HEK293 (cell line): ENCODE measurements at regions not wholly inside any gene's neighbourhood (a gene's known extent, or its start where the extent isn't known, plus 50 kb on each side); places are given as distances from the start of the nearest gene placed in this dataset.

Source experiments
- CTCF ChIA-PET: fragments of 350-600 bp; formaldehyde crosslinking; extraction: SDS; loops from one replicate; lab custom pipeline; 2021; ENCODE audit warnings: antibody characterized with exemption; lab: Yijun Ruan, JAX
- POLR2A ChIA-PET: fragments of 300-600 bp; formaldehyde crosslinking; extraction: SDS; loops from one replicate; lab custom pipeline; 2020; ENCODE audit warnings: antibody characterized with exemption, inconsistent platforms; lab: Yijun Ruan, JAX
- H3K27ac ChIP-seq: fragments of 200-500 bp; sonication (Bioruptor generic); 2 replicates; pipeline ENCODE4 v1.5.1; 2014; ENCODE audit warnings: low read depth, low read length, control low read depth, inconsistent platforms; ENCODE audit errors: extremely low read depth
- H3K36me3 ChIP-seq, 2 experiments: fragments of 200-500 bp in 1 of 2; sonication (Bioruptor generic) in 1 of 2; 1 replicate in 1 of 2; 2 replicates in 1 of 2; pipeline ENCODE4 v1.5.1; 2014 to 2017; ENCODE audit warnings: inconsistent platforms in 2 of 2, low read length in 2 of 2; ENCODE audit not compliant: control insufficient read depth in 2 of 2, insufficient read depth in 1 of 2
- H3K4me1 ChIP-seq: fragments of 200-500 bp; sonication (Bioruptor generic); 2 replicates; pipeline ENCODE4 v1.5.1; 2014; ENCODE audit warnings: mild to moderate bottlenecking, low read length, inconsistent platforms; ENCODE audit not compliant: control insufficient read depth, insufficient read depth
- H3K4me3 ChIP-seq: 2 replicates; pipeline ENCODE4 v1.5.1; 2011; ENCODE audit warnings: low read depth, mild to moderate bottlenecking, control low read depth, low read length, moderate library complexity
- H3K9me3 ChIP-seq: fragments of 200-500 bp; sonication (Bioruptor generic); 2 replicates; pipeline ENCODE4 v1.5.1; 2014; ENCODE audit warnings: low read depth, low read length, inconsistent platforms; ENCODE audit not compliant: control insufficient read depth, insufficient read depth
- TRIM28 ChIP-seq: IDR thresholded peaks from 2 replicates; pipeline ENCODE4 v1.6.1; 2011; ENCODE audit warnings: low read length, control low read depth, borderline replicate concordance
- ZBTB8A ChIP-seq: fragments of 450-650 bp; formaldehyde crosslinking; IDR thresholded peaks from 2 replicates; pipeline ENCODE4 v1.5.1; 2016; ENCODE audit warnings: missing biosample characterization, missing genetic modification characterization
- ZFP69B ChIP-seq: fragments of 450-650 bp; formaldehyde crosslinking; IDR thresholded peaks from 2 replicates; pipeline ENCODE4 v1.5.1; 2016; ENCODE audit warnings: missing biosample characterization, missing genetic modification characterization
- ZNF133 ChIP-seq: fragments of 450-650 bp; formaldehyde crosslinking; IDR thresholded peaks from 2 replicates; pipeline ENCODE4 v1.5.1; 2016; ENCODE audit warnings: missing biosample characterization, missing genetic modification characterization
- ZNF174 ChIP-seq: fragments of 450-650 bp; formaldehyde crosslinking; IDR thresholded peaks from 2 replicates; pipeline ENCODE4 v1.5.0; 2017; ENCODE audit warnings: missing biosample characterization, mild to moderate bottlenecking, missing genetic modification characterization
- ZNF202 ChIP-seq: fragments of 450-650 bp; formaldehyde crosslinking; IDR thresholded peaks from 2 replicates; pipeline ENCODE4 v1.5.1; 2016; ENCODE audit warnings: missing biosample characterization, missing genetic modification characterization, borderline replicate concordance
- ZNF214 ChIP-seq: fragments of 450-650 bp; formaldehyde crosslinking; IDR thresholded peaks from 2 replicates; pipeline ENCODE4 v1.5.1; 2017; ENCODE audit warnings: missing biosample characterization, mild to moderate bottlenecking, missing genetic modification characterization, borderline replicate concordance
- ZNF324 ChIP-seq: fragments of 450-650 bp; formaldehyde crosslinking; IDR thresholded peaks from 2 replicates; pipeline ENCODE4 v1.5.1; 2016; ENCODE audit warnings: missing biosample characterization, missing genetic modification characterization
- ZNF341 ChIP-seq: fragments of 450-650 bp; formaldehyde crosslinking; IDR thresholded peaks from 2 replicates; pipeline ENCODE4; 2016; ENCODE audit warnings: low read depth, missing biosample characterization, missing genetic modification characterization
- ZNF530 ChIP-seq: fragments of 450-650 bp; formaldehyde crosslinking; IDR thresholded peaks from 2 replicates; pipeline ENCODE4 v1.5.1; 2016; ENCODE audit warnings: low read depth, missing biosample characterization, missing genetic modification characterization
- ZNF626 ChIP-seq: fragments of 450-650 bp; sonication (Bioruptor Pico); formaldehyde crosslinking; IDR thresholded peaks from 2 replicates; pipeline ENCODE4 v1.5.1; 2018; ENCODE audit warnings: missing biosample characterization, missing genetic modification characterization, inconsistent platforms
- ZSCAN23 ChIP-seq: fragments of 450-650 bp; formaldehyde crosslinking; IDR thresholded peaks from 2 replicates; pipeline ENCODE4 v1.5.1; 2016; ENCODE audit warnings: missing biosample characterization, missing genetic modification characterization
- ZXDB ChIP-seq: fragments of 450-650 bp; formaldehyde crosslinking; IDR thresholded peaks from 2 replicates; pipeline ENCODE4 v1.5.1; 2016; ENCODE audit warnings: missing biosample characterization, missing genetic modification characterization
- TF ChIP-seq, protein P1 (sequence below): fragments of 450-650 bp; formaldehyde crosslinking; IDR thresholded peaks from 2 replicates; pipeline ENCODE4 v1.5.1; 2016; ENCODE audit warnings: missing biosample characterization, missing genetic modification characterization
- TF ChIP-seq, protein P2 (sequence below): fragments of 450-650 bp; formaldehyde crosslinking; conservative IDR thresholded peaks from 2 replicates; pipeline ENCODE4 v1.5.1; 2016; ENCODE audit warnings: low read depth, missing biosample characterization, missing genetic modification characterization
- TF ChIP-seq, protein P3 (sequence below): fragments of 450-650 bp; formaldehyde crosslinking; IDR thresholded peaks from 2 replicates; pipeline ENCODE4 v1.5.1; 2017; ENCODE audit warnings: missing biosample characterization, mild to moderate bottlenecking, missing genetic modification characterization, moderate library complexity
- TF ChIP-seq, protein P4 (sequence below): fragments of 450-650 bp; formaldehyde crosslinking; IDR thresholded peaks from 2 replicates; pipeline ENCODE4 v1.5.1; 2016; ENCODE audit warnings: missing biosample characterization, missing genetic modification characterization
- TF ChIP-seq, protein P5 (sequence below): fragments of 450-650 bp; formaldehyde crosslinking; IDR thresholded peaks from 2 replicates; pipeline ENCODE4 v1.5.1; 2016; ENCODE audit warnings: missing biosample characterization, missing genetic modification characterization

DNA sequence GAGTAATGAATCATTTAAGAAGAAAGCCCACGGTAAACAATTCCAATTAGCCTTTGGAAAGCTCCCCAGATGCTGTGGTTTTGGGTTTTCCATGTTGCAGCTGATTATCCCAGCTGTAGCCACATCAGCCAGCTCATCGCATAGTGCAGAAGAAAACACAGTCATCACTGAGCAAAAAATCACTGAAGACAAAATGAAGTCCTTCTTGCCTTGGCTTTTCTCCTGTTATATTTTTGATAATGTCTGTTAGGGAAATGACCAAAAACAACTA lies 193.0 kb upstream of the C1QTNF7 start:
- no peak overlapping the region for H3K27ac ChIP-seq
- ChIA-PET CTCF (interaction anchor here (1.1 kb wide), 1 partner anchor 162 kb away, joined by 3 read pairs; no protein-coding TSS in a partner anchor), POLR2A (no interaction called here)
- no peaks in the 10 kb centered on the region for H3K36me3 ChIP-seq
- no peak overlapping the region for H3K4me3 ChIP-seq
- TF ChIP-seq TRIM28 = no peak
- TF ChIP-seq, protein P1, sequence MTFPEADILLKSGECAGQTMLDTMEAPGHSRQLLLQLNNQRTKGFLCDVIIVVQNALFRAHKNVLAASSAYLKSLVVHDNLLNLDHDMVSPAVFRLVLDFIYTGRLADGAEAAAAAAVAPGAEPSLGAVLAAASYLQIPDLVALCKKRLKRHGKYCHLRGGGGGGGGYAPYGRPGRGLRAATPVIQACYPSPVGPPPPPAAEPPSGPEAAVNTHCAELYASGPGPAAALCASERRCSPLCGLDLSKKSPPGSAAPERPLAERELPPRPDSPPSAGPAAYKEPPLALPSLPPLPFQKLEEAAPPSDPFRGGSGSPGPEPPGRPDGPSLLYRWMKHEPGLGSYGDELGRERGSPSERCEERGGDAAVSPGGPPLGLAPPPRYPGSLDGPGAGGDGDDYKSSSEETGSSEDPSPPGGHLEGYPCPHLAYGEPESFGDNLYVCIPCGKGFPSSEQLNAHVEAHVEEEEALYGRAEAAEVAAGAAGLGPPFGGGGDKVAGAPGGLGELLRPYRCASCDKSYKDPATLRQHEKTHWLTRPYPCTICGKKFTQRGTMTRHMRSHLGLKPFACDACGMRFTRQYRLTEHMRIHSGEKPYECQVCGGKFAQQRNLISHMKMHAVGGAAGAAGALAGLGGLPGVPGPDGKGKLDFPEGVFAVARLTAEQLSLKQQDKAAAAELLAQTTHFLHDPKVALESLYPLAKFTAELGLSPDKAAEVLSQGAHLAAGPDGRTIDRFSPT (tag by site-specific recombination) = 0 out of 2 replicates have a peak, but pooled peaks have one; percentile 43
- no peak for TF ChIP-seq ZNF202
- no peak for TF ChIP-seq ZNF341 (tag by site-specific recombination)
- TF ChIP-seq ZNF626 (tag by site-specific recombination) = no peak
- no peaks in the 10 kb centered on the region for H3K4me1 ChIP-seq
- H3K9me3 ChIP-seq = no peaks in the 10 kb centered on the region

DNA sequence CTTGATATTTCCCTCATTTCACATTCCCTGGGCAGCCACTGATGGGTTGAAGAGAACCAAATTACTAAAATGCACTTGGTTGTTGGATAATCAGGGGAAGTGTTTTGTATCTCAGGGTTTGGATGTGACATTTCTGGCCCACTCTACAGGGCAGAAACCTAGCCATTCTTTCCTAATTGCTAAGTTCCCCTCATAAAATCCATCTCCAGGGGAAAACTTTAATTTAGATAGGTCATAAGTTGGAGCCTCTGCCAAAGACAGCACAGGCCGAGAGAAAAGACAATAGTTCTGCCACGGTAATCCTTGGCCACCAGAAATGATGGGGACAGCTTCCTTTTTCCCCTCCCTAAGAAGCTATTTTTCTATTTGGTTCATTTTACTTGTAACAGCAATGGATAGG lies 192.7 kb upstream of the C1QTNF7 start:
- Histone ChIP-seq H3K27ac (no peak overlapping the region), H3K4me3 (no peak overlapping the region), H3K9me3 (no peaks in the 10 kb centered on the region), H3K4me1 (no peaks in the 10 kb centered on the region), H3K36me3 (no peaks in the 10 kb centered on the region)
- ChIA-PET CTCF (interaction anchor here (1.1 kb wide), 1 partner anchor 161 kb away, joined by 3 read pairs; no protein-coding TSS in a partner anchor), POLR2A (no interaction called here)
- TF ChIP-seq, protein P2, sequence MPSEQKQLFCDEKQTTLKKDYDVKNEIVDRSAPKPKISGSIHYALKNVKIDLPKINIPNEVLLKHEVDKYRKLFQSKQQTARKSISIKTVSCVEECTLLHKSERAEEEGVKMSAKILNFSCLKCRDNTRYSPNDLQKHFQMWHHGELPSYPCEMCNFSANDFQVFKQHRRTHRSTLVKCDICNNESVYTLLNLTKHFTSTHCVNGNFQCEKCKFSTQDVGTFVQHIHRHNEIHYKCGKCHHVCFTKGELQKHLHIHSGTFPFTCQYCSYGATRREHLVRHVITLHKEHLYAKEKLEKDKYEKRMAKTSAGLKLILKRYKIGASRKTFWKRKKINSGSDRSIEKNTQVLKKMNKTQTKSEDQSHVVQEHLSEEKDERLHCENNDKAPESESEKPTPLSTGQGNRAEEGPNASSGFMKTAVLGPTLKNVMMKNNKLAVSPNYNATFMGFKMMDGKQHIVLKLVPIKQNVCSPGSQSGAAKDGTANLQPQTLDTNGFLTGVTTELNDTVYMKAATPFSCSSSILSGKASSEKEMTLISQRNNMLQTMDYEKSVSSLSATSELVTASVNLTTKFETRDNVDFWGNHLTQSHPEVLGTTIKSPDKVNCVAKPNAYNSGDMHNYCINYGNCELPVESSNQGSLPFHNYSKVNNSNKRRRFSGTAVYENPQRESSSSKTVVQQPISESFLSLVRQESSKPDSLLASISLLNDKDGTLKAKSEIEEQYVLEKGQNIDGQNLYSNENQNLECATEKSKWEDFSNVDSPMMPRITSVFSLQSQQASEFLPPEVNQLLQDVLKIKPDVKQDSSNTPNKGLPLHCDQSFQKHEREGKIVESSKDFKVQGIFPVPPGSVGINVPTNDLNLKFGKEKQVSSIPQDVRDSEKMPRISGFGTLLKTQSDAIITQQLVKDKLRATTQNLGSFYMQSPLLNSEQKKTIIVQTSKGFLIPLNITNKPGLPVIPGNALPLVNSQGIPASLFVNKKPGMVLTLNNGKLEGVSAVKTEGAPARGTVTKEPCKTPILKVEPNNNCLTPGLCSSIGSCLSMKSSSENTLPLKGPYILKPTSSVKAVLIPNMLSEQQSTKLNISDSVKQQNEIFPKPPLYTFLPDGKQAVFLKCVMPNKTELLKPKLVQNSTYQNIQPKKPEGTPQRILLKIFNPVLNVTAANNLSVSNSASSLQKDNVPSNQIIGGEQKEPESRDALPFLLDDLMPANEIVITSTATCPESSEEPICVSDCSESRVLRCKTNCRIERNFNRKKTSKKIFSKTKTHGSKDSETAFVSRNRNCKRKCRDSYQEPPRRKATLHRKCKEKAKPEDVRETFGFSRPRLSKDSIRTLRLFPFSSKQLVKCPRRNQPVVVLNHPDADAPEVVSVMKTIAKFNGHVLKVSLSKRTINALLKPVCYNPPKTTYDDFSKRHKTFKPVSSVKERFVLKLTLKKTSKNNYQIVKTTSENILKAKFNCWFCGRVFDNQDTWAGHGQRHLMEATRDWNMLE (tag by site-specific recombination) = no peak
- no peak for TF ChIP-seq ZNF530 (tag by site-specific recombination)
- TF ChIP-seq ZNF133 = no peak
- no peak for TF ChIP-seq ZNF214 (tag by site-specific recombination)
- TF ChIP-seq, protein P3, sequence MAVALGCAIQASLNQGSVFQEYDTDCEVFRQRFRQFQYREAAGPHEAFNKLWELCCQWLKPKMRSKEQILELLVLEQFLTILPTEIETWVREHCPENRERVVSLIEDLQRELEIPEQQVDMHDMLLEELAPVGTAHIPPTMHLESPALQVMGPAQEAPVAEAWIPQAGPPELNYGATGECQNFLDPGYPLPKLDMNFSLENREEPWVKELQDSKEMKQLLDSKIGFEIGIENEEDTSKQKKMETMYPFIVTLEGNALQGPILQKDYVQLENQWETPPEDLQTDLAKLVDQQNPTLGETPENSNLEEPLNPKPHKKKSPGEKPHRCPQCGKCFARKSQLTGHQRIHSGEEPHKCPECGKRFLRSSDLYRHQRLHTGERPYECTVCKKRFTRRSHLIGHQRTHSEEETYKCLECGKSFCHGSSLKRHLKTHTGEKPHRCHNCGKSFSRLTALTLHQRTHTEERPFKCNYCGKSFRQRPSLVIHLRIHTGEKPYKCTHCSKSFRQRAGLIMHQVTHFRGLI = no peak
- no peak for TF ChIP-seq ZFP69B (tag by site-specific recombination)
- no peak for TF ChIP-seq ZNF174 (tag by site-specific recombination)
- TF ChIP-seq, protein P4, sequence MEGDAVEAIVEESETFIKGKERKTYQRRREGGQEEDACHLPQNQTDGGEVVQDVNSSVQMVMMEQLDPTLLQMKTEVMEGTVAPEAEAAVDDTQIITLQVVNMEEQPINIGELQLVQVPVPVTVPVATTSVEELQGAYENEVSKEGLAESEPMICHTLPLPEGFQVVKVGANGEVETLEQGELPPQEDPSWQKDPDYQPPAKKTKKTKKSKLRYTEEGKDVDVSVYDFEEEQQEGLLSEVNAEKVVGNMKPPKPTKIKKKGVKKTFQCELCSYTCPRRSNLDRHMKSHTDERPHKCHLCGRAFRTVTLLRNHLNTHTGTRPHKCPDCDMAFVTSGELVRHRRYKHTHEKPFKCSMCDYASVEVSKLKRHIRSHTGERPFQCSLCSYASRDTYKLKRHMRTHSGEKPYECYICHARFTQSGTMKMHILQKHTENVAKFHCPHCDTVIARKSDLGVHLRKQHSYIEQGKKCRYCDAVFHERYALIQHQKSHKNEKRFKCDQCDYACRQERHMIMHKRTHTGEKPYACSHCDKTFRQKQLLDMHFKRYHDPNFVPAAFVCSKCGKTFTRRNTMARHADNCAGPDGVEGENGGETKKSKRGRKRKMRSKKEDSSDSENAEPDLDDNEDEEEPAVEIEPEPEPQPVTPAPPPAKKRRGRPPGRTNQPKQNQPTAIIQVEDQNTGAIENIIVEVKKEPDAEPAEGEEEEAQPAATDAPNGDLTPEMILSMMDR = no peak
- no peak for TF ChIP-seq ZXDB (tag by site-specific recombination)
- no peak for TF ChIP-seq ZBTB8A (tag by site-specific recombination)
- no peak for TF ChIP-seq TRIM28
- TF ChIP-seq, protein P5, sequence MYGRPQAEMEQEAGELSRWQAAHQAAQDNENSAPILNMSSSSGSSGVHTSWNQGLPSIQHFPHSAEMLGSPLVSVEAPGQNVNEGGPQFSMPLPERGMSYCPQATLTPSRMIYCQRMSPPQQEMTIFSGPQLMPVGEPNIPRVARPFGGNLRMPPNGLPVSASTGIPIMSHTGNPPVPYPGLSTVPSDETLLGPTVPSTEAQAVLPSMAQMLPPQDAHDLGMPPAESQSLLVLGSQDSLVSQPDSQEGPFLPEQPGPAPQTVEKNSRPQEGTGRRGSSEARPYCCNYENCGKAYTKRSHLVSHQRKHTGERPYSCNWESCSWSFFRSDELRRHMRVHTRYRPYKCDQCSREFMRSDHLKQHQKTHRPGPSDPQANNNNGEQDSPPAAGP (tag by site-specific recombination) = no peak
- no peak for TF ChIP-seq ZSCAN23 (tag by site-specific recombination)
- TF ChIP-seq ZNF324 (tag by site-specific recombination) = no peak
